PC-3 (cell line): ENCODE measurements at regions not wholly inside any gene's neighbourhood (a gene's known extent, or its start where the extent isn't known, plus 50 kb on each side); places are given as distances from the start of the nearest gene placed in this dataset.

Experiments used
- EZH2 ChIP-seq: fragments of 300-600 bp; sonication (generic); IDR thresholded peaks from one replicate; pipeline ENCODE4 v1.6.1; 2017; ENCODE audit warnings: antibody characterized with exemption, mild to moderate bottlenecking, low read length; ENCODE audit not compliant: unreplicated experiment
- TF ChIP-seq, protein P1 (sequence below): fragments of 300-600 bp; sonication (generic); conservative IDR thresholded peaks from 2 replicates; pipeline ENCODE4 v1.5.1; 2017; ENCODE audit warnings: antibody characterized with exemption, low read depth, mild to moderate bottlenecking, low read length

GRCh38 chr4:83709627-83710026 lies 173.7 kb downstream of the GPAT3 start:
- TF ChIP-seq, protein P1, sequence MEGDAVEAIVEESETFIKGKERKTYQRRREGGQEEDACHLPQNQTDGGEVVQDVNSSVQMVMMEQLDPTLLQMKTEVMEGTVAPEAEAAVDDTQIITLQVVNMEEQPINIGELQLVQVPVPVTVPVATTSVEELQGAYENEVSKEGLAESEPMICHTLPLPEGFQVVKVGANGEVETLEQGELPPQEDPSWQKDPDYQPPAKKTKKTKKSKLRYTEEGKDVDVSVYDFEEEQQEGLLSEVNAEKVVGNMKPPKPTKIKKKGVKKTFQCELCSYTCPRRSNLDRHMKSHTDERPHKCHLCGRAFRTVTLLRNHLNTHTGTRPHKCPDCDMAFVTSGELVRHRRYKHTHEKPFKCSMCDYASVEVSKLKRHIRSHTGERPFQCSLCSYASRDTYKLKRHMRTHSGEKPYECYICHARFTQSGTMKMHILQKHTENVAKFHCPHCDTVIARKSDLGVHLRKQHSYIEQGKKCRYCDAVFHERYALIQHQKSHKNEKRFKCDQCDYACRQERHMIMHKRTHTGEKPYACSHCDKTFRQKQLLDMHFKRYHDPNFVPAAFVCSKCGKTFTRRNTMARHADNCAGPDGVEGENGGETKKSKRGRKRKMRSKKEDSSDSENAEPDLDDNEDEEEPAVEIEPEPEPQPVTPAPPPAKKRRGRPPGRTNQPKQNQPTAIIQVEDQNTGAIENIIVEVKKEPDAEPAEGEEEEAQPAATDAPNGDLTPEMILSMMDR = no peak
- no peak for TF ChIP-seq EZH2
